A204.1 (cell line): ENCODE measurements at regions not wholly inside any gene's neighbourhood (a gene's known extent, or its start where the extent isn't known, plus 50 kb on each side); places are given as distances from the start of the nearest gene placed in this dataset.
"Not testable (repeated sequence)": the region's sequence is repeated elsewhere in the genome, so short reads cannot be mapped to it uniquely, and the experiment has no call there.

Experiments used
- FAIRE-seq: peaks from 2 replicates; lab custom pipeline; 2012; peaks lifted over from hg19 to GRCh38; lab: Jason Lieb, UNC

DNA sequence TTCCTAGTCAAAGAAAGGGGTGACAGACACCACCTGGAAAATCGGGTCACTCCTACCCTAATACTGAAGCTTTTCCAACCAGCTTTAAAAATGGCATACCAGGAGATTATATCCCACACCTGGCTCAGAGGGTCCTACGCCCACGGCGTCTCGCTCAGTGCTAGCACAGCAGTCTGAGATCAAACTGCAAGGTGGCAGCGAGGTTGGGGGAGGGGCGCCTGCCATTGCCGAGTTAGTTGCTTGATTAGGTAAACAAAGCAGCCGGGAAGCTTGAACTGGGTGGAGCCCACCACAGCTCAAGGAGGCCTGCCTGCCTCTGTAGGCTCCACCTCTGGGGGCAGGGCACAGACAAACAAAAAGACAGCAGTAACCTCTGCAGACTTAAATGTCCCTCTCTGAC is 127.1 kb downstream of the NXPE2 start:
- FAIRE-seq, result not testable (repeated sequence)

DNA sequence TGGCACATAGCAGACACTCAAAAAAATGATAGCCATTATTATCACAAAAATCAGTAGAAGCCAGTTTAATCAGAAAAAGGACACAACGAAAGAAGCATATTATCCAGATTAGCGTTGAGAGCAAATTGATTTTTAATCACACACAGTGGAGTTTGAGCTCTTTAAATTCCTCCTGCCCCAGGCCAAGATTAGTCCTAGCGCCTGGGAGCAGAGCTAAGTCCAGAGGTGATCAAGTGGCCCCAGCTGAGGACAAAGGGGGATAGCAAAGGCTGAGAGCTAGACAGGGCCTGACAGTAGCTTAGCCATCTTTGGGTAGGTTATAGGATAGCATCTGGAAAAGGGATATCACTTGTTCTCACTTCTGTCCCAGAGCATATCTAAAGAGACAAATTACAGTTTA is 133.6 kb downstream of the NXPE2 start:
- FAIRE-seq, result no peak

DNA sequence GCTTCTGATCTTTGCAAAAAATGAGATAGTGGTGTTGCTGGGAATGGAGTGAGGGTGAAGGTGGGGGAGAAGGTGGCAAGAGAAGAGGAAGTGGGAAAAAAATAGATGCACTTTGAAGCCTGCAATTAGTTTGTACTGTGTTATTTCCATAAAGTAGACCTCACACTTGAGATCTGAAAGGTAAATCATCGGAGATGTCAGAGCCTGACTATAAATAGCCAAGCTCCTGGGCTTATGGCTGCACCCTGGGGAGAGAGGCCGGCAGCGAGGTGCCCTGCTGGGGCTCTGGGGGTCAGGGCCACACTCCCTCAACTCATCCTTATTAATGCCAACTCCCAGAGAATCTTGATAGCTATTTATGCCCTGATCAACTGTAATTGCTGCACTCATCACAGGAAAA is 134.4 kb downstream of the NXPE2 start:
- no peak for FAIRE-seq

DNA sequence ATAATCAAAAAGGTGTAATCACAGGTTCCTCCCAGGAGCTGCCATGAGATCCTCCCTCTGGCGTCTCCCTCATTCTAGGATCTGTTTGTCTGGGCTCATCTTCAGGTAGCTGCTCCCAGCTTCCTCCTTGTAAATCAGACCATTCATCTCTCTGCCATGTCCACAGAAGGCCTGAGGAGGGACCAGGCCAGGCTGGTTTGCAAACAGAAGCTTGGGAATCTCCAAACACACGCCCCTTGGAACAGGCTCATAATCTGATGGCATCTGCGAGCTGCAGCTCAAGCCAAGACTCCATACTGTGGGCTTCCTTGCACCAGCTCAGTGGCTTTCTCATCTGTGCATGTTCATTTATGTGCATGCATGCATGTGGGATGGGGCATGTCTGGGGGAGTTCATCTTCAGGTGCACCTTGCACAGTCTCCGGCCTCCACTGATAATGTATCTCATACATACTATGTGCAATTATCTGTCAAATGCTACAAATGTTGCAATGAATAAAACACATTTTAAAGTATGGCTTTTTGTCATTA is 134.9 kb downstream of the NXPE2 start:
- FAIRE-seq, result no peak

DNA sequence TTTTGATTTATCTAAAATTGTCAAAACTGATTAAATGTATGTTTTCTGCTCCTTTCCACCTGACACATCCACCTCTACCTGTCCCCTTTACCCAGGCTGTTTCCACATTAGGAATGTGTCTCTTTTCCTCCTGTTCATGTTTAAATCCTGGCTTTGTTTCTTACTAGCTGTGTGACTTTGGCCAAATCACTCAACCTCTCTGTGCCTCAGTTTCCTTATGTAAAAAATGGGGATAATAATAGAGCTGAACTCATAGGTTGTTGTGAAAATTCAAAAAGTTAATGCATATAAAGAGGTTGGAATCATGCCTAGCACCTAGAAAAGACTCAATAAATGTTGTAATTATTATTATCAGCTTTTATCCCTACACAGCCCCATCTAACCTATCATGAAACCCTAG is 136.8 kb downstream of the NXPE2 start:
- FAIRE-seq, result no peak

DNA sequence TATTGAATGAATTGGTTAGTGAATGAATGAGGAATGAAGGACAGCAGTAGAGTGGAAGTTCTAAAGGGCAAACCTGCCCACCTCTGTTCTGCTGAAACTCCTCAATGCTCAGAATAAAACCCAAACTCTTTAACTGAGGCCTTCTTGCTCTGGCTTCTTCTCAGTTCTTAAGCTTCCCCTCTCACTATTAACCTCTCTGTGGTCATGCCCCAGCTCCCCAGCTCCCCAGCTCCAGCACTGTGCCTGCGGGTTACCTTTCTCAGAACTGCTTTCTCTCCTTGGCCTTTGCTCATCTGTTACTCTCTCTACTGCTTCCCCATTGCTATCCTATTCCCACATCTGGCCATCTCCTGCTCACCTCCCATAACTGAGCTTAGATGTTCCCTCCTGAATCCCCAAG is 137.4 kb downstream of the NXPE2 start:
- no peak for FAIRE-seq

DNA sequence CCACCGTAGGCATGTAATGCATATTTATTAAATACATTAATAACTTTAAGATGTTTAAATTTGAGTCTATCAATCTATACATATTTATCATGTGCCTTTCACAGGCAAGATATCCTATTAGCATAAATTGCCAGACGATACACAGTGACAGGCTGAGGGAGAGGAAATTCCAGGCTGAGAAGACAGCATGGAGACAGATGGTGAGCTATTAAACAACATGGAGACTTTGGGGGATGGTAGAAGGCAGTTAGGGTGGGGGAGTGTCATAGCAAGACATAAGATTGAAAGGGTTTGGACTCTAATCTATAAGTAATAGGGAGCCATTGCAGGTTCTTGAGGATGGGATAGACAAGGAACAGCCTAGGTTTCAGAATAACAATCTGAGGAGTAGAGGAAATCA is 138.5 kb downstream of the NXPE2 start:
- FAIRE-seq, result no peak

DNA sequence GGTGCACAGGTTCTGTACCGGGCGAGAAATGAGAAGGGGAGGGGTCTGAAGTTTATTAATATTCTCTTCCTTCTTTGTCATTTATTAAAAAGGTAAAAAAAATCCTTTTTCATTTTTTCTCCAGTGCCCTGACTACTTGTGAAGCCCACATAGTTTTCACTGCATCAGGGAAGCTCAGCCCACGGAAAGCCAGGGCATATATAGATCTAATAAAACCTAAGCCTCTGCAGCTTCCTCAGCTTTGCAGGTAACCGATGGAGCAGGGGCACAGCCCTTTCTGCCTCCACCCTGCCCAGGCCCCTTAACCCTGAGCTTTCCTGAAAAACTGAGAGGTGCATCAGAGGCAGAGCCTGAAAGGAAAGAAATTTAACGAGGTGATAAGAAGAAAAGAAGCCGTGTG is 140.1 kb downstream of the NXPE2 start:
- no peak for FAIRE-seq

DNA sequence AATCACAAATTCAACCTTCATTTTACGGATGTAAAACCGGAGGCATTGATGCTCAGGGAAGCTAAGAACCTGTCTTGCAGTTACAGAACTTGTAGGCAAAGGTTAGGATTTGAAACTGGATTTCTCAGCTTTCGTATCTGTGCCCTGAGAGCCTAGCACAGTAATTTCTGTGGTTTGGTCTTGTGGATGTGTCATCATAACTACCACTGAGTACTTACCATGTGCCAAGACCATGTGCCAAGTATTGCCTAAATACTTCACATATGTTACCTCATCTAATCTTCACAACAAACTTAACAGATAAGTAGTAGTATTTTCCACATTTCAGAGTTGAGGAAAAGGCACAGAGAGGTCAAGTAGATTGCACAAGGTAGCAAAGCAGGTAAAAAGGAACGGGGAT is 140.7 kb downstream of the NXPE2 start:
- FAIRE-seq, result no peak

DNA sequence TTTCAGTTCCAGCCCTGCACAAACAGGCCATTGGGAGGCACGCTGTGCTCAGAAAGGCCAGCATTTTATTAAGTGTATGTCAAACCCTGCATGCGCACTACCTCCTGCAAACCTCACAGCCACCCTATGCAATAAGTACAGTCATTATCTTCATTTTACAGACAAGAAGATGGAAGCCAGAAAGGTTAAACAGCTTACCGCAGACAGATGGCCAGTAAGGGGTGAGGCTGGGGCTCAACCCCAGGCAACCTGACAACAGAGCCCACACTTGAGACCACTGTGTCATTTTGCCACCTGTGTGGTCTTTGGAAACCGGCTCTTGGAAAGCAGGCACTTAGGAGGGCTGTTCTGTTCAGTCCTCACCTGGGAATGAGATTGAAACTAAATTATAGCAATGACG is 142.3 kb downstream of the NXPE2 start:
- no peak for FAIRE-seq

DNA sequence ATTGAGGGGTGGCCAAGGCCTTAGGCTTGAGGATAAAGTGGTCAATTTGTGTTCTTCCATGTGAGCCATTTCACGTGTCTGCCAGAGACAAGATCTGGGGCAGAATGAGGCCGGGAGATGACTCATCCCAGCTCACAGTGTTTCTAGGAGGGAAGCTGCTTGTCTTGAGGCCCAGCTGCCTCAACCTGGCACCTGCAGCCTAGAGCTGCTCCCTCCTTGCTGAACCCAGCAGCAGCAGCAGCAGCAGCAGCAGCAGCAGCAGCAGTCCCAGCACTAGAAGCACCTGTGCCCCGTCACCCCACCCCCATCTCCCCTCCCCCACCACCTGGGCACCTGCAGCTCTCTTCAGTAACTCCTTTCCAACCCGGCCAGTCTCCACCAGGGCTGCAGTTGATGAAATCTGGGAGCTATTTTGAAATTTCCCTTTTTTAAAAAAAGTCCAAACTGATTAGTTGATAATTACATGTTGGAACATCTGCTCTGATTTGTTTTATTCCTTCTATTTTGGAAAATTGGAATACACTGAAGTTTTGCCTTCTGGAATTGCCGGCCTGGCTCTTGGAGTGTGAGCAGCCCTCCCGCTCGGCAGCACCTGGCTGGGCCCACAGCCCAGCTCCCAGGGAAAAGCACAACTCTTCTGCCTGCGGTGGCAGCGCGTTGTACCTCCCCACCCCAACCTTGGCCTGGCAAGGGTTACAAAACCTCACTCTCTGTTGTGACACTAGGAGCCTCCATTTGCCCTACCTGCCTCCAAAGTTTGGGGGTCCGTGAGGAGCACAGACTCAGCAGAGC is 143.5 kb downstream of the NXPE2 start:
- no peak for FAIRE-seq

DNA sequence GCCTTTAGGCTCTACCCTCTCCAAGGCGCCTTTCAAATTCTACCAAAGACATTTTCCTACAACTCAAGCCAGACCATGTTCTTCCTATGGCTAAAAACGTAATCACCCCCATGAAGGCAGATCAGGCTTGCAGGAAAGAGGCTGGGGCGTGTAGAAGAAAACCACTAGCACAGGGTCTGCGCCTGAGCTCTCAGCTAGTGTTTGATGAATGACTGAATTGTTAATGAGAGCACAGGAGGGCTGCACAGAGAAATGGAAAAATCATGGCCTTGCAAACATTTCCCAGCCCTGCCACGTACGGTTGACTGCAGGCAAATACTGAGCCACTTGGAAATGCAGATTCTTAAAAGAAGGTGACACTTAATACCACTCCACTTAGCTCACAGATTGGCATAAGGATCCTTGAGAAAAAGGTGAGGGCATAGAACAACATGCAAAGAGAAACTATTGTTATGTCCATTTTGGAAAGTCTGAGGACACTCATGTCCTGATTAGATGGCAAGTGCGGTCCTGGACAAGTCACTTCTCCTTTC is 148.6 kb downstream of the NXPE2 start:
- no peak for FAIRE-seq

DNA sequence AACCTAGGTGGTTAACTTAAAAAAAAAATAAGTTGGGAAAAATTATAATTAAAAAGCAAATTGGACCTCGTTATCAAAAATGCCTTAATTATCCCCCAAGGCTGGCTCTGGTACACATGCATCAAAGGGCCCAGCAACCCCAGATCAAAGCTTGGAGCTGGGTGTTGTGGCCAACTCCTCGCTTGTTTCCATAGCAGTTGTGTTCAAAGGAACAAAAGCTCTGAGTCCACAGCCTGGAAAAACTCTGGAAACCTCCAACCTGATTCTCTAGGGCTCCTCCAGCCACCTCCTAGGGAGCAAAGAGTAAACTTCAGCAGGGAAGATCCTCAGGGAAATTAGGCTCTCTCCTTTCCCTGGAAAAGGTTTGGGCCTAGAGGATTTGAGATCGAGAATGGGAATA is 149.4 kb downstream of the NXPE2 start:
- FAIRE-seq, result no peak

DNA sequence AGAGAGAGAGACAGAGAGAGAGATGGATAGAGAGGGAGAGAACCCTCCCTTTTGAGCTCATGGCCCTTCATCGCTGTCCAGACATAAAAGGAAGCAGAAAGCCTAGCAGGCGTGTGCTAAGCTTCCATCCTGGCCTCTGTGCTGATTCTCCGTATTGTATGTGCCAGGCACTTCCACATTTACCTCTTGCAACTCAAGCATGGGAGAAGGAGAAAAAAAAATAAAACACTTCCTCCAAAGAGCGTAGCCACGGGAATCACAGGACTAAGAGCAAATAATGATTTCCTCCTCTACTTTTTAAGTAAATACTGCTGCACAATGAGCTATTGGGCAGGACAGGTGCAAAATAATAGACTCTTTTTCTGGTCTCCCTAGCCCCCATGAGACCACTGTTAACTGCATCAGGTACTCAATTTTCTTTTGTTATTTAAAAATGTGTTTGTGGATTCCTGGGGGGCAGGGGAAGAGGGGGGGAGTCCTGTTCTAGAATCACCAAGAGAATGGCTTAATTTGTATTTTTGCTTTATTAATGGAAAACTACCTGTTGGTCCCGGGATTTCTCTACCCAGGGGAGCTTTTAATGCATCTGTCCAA is 154.3 kb downstream of the NXPE2 start:
- no peak for FAIRE-seq

DNA sequence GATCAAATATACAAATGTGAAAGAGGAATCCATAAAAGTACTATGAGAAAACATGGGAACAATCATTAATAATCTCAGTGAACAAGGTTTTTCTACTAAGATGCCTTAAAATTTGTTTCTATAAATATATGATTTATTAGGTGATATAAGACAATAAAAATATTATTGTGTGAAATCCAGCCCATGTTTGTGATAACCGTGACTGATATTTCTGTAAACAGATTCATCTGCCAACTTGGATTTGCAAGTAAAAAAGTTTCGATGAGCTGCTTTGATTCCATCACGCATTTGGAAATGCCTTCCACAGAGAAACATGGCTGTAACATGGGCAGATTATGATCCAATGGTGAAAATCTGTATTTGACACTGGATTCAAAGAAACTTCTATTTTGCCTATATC is 157.8 kb downstream of the NXPE2 start:
- no peak for FAIRE-seq

DNA sequence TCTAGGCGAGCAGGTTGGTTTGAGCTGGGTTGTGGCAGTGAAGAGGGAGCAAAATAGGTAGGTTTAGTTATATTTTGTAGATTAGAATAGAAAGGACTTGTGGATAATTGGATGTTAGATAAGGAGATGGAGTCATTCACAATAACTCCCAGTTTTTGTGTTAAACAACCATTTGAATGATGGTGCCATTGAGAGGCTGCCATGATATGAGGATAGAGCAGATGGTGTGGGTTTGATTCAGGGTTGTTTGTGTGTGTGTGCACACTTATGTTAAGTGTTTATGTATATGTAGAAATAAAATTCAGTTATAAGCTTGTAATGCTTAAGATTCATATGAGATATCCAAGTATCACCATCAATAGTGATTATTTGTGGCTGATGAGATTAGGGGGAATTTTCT is 166.6 kb downstream of the NXPE2 start:
- FAIRE-seq, result no peak

DNA sequence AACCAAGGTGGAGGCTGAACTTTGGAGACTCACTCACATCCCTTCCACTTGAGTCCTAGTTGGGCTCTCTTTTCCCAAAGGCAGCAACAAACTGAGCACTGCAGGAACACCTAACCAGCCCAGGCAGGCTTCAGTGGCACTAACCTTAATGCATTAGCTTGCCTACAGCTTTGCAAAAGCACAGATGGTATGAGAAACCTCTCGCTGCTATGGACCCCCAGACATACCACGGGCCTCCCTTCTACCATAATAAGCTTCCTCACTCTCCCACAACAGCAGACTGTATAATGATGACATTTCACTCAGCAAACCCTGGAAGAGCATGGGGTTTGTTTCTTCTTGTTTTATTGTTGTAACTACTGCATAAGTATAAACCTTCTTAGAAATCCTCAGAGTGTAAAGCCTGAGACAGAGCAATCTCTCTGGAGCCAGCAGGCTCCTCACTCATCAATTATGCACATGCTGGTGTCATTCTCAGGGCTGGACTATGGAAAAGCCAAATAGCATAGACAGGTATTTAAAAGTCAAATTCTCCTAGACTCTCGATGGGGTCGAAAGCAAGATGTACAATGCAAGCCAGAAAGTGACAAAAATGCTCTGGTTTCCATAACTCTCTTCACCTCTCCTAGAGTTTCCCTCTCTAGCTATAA is 167.6 kb downstream of the NXPE2 start:
- FAIRE-seq, result no peak

DNA sequence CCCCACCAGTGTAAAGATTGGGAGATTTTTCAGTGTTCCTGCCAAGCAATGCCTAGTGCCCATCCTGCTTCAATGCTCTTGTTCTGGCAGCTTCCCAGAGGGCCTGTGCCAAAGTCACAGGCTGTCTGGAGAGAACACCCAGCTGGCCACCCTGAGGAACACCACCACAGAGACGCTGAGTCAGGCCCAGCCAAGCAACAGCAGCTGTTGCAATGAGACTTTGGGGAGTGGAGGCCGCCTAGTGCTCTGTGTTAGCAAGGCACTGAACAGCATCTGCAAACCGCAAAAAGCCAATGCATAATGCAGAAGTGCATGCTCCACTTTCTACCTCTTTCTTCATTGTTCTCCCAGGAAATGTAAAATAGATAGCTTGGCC is 168.1 kb downstream of the NXPE2 start:
- no peak for FAIRE-seq

DNA sequence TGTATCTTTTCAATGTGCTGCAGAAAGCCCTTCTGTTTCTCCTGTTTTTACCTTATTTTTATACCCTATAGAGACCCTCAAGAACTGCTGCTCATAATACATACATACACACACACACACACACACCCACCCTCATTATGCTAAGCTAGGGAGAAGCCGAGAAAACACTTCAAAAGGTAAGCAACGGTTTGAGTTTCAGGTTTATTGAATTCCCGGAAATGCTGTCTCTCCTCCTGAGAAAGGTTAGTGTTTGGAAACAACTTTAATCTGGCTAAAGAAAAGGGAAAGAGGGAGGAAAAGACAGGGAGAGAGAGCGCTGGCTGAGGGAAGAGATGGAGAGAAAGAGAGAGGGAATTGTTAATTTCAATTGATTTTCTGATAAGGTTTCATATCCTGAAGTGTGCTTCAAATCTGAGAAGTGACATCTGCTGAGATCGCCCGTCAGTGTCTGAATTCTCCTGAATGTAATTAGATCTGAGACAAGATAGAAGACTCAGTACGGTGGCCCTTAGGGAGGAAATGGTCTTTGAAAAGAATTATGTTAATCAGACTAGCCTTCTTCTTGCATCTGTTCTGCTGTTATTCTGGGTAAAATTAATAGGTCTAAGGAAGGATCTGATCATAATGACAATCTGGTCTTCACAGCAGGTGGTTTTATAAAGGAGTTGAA is 169.1 kb downstream of the NXPE2 start:
- no peak for FAIRE-seq

DNA sequence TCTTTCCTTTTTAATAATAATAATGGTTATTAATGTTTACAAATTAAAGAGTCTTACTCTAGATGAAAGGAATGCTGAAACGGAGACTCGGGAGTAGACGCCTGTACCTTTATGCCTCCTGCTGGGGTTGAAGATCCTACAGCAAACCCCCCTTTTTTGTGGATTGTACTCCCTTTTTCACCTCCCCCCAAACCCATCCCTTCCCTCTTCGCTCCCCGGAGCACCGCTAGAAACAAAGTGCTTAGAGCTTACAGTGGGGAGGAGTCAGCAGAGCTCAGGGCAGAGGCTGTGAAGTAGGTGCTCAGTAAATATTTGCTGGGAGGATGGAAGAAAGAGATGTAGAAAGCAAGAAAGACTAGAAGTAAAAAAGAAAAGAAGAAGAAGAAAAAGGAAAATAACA is 169.7 kb downstream of the NXPE2 start:
- no peak for FAIRE-seq

DNA sequence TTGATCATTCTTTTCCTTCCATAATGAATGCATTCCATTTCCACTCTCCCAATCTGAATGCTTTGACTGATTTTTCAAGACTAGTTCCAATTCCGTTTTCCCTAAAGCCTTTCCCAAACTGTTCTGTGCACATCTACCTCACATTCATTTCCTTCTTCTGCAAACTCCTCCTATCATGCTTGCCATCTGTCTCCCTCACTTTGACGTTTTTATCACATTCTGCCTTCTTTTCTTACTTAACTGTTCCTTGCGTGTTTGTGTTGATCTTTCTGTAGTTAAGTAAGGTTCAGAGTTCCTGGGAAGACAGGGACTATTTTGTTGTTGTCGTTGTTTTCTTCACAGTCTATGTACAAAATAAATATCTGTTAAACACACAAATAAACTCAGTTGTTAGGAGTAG is 179.0 kb downstream of the NXPE2 start:
- no peak for FAIRE-seq

DNA sequence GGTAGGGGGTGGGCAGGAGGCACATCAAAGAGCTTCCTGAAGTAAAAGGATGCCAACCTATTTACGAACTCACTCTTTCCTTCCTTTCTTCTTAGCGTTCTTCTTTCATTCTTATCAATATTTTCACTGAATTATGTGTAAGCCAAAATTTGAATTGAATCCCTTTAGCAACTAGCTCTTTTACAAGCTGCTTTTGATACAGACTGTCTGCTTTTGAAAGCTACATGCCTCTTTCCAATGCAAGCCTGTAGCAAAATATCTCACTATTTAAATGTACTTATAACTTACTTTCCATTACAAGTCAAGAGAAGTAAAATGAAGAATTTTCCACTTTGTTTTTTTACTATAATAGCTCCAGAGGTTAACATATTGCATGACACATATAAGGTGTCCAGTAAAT is 186.6 kb downstream of the NXPE2 start:
- FAIRE-seq, result no peak

DNA sequence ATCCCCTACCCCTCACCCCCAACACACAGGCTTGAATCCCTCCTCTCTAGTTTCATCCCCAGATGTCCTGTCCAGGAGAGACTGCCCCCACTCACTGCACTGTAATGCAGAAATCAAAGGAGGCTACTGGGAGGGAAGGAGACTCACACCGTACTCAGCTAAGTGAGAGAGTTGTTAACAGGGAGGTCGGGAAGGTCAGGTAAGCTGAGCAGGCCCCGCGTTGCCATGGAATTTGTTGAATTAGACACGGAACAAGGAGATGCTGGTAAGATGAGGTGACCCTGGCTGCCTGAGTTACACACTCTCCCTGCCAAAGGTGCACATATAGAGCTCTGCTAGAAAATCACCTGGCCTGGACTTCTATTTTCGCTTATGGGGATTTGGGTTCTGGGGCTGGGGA is 197.9 kb downstream of the NXPE2 start:
- FAIRE-seq, result no peak
